Cardiac fibroblast (primary cell): ENCODE measurements at regions not wholly inside any gene's neighbourhood (a gene's known extent, or its start where the extent isn't known, plus 50 kb on each side); places are given as distances from the start of the nearest gene placed in this dataset.
A peak's percentile ranks its signal among the peaks of the same experiment; 100 is the strongest.
"Not testable (repeated sequence)": the region's sequence is repeated elsewhere in the genome, so short reads cannot be mapped to it uniquely, and the experiment has no call there.

Source experiments
- DNase-seq, 2 donors: peaks; one replicate each; pipeline versions ENCODE4 v3.0.0 to v3.0.0-alpha.2; 2010; ENCODE audit warnings: low read depth in 2 of 2
- H3K4me3 ChIP-seq, 2 donors: replicated peaks in 1 of 2; 1 replicate in 1 of 2; 2 replicates in 1 of 2; pipeline ENCODE4 v1.5.1; 2011; ENCODE audit warnings: low read depth in 2 of 2, low read length in 2 of 2, mild to moderate bottlenecking in 2 of 2, moderate library complexity in 1 of 2
- CTCF ChIP-seq: IDR thresholded peaks from one replicate; pipeline ENCODE4 v1.5.1; 2011; ENCODE audit warnings: low read depth, mild to moderate bottlenecking, low read length, inconsistent platforms

- no peak for TF ChIP-seq CTCF
- DNase-seq = no peak
- H3K4me3 ChIP-seq = no peak overlapping the region
Measured at GRCh38 chr4:72931346-72931745, 138.2 kb downstream of the COX18 start.

GRCh38 chr4:72929596-72930274 lies 139.8 kb downstream of the COX18 start:
- DNase-seq, H3K4me3 ChIP-seq: not testable (repeated sequence)

- no peak for DNase-seq
- no peak overlapping the region for H3K4me3 ChIP-seq
- no peak for TF ChIP-seq CTCF
Measured at GRCh38 chr4:72924814-72925213, 144.7 kb downstream of the COX18 start.

- peak in 1 of 2 donors; percentile 27 for DNase-seq
- no peak for TF ChIP-seq CTCF
- H3K4me3 ChIP-seq = no peak overlapping the region
Measured at GRCh38 chr4:72919937-72920336, 149.6 kb downstream of the COX18 start.

GRCh38 chr4:72919464-72919863 lies 150.1 kb downstream of the COX18 start:
- H3K4me3 ChIP-seq = no peak overlapping the region
- DNase-seq = no peak
- no peak for TF ChIP-seq CTCF

GRCh38 chr4:72918362-72918761 lies 151.2 kb downstream of the COX18 start:
- H3K4me3 ChIP-seq = no peak overlapping the region
- DNase-seq = no peak
- no peak for TF ChIP-seq CTCF

- TF ChIP-seq CTCF = no peak
- no peak overlapping the region for H3K4me3 ChIP-seq
- no peak for DNase-seq
Measured at GRCh38 chr4:72911316-72911715, 158.2 kb downstream of the COX18 start.
